OCI-LY3 (cell line): ENCODE measurements at regions not wholly inside any gene's neighbourhood (a gene's known extent, or its start where the extent isn't known, plus 50 kb on each side); places are given as distances from the start of the nearest gene placed in this dataset.
"Not testable (repeated sequence)": the region's sequence is repeated elsewhere in the genome, so short reads cannot be mapped to it uniquely, and the experiment has no call there.

Experiments
- H2AFZ ChIP-seq: fragments of 200-600, 300-600 bp; shearing (Covaris generic); 2 replicates; pipeline ENCODE4 v1.6.0; 2014; ENCODE audit warnings: antibody characterized with exemption, low read depth, low read length
- H3K27ac ChIP-seq: fragments of 200-600, 300-600 bp; sonication (generic); 2 replicates; pipeline ENCODE4 v1.5.1; 2014; ENCODE audit warnings: mild to moderate bottlenecking, low read length, moderate library complexity, mixed read lengths
- H3K27me3 ChIP-seq: fragments of 200-600, 300-600 bp; sonication (generic); 2 replicates; pipeline ENCODE4 v1.6.1; 2014; ENCODE audit warnings: low read depth, low read length, mixed read lengths
- H3K36me3 ChIP-seq: fragments of 200-600, 300-600 bp; sonication (generic); replicated peaks from 2 replicates; pipeline ENCODE3; 2014; ENCODE audit warnings: low read depth, low read length, mixed read lengths
- H3K4me1 ChIP-seq: fragments of 300-600, 200-600 bp; sonication (generic); 2 replicates; pipeline ENCODE4 v1.6.1; 2014; ENCODE audit warnings: low read length, mixed read lengths
- H3K4me2 ChIP-seq: fragments of 200-600, 300-600 bp; sonication (generic); 2 replicates; pipeline ENCODE4 v1.6.1; 2014; ENCODE audit warnings: low read length, mixed read lengths
- H3K4me3 ChIP-seq: fragments of 300-600, 200-600 bp; sonication (generic); 2 replicates; pipeline ENCODE4 v1.5.1; 2014; ENCODE audit warnings: antibody characterized with exemption, mild to moderate bottlenecking, low read length, moderate library complexity
- H3K79me2 ChIP-seq: fragments of 300-600, 200-600 bp; shearing (Covaris generic); 2 replicates; pipeline ENCODE4 v1.6.1; 2014; ENCODE audit warnings: mild to moderate bottlenecking, low read length, mixed read lengths
- H3K9ac ChIP-seq: fragments of 300-600, 200-600 bp; shearing (Covaris generic); 2 replicates; pipeline ENCODE4 v1.6.0; 2014; ENCODE audit warnings: mild to moderate bottlenecking, low read length, moderate library complexity
- H3K9me3 ChIP-seq: fragments of 200-600, 300-600 bp; shearing (Covaris generic); 2 replicates; pipeline ENCODE4 v1.6.1; 2014; ENCODE audit warnings: low read length, mixed read lengths; ENCODE audit not compliant: insufficient read depth
- H4K20me1 ChIP-seq: fragments of 200-600, 300-600 bp; sonication (generic); 2 replicates; pipeline ENCODE4 v1.6.1; 2016; ENCODE audit warnings: low read length, mixed read lengths; ENCODE audit not compliant: insufficient read depth
- CTCF ChIP-seq: fragments of 200-600, 300-600 bp; sonication (generic); IDR thresholded peaks from 2 replicates; pipeline ENCODE4 v1.5.1; 2014; ENCODE audit warnings: antibody characterized with exemption, low read length, low read depth
- EZH2phosphoT487 ChIP-seq: fragments of 200-600 bp; shearing (Covaris generic); IDR thresholded peaks from 2 replicates; pipeline ENCODE4 v1.6.1; 2018; ENCODE audit warnings: antibody characterized with exemption, mixed run types, low read depth

GRCh38 chr11:123318623-123319022 is 111.4 kb upstream of the GRAMD1B start:
- TF ChIP-seq CTCF (no peak), EZH2phosphoT487 (no peak)
- Histone ChIP-seq H4K20me1 (no peaks in the 10 kb centered on the region), H3K79me2 (no peaks in the 10 kb centered on the region), H3K27me3 (peaks cover 31% of the 10 kb centered on the region), H3K9ac (no peak overlapping the region), H3K9me3 (no peaks in the 10 kb centered on the region), H2AFZ (no peak overlapping the region), H3K36me3 (no peaks in the 10 kb centered on the region), H3K4me3 (no peak overlapping the region), H3K4me1 (0 out of 2 replicates have a peak, but pooled peaks cover 2% of the 10 kb centered on the region), H3K27ac (no peak overlapping the region), H3K4me2 (no peak overlapping the region)

- not testable (repeated sequence) for H3K9ac ChIP-seq, H3K4me3 ChIP-seq, H2AFZ ChIP-seq, H3K79me2 ChIP-seq, H3K4me2 ChIP-seq, H3K4me1 ChIP-seq, H3K36me3 ChIP-seq, H3K27ac ChIP-seq, H3K9me3 ChIP-seq, H4K20me1 ChIP-seq
- H3K27me3 ChIP-seq, result peaks cover 26% of the 10 kb centered on the region
Observed at GRCh38 chr11:123318132-123318531, 111.9 kb upstream of the GRAMD1B start.

- Histone ChIP-seq H3K27ac (no peak overlapping the region), H3K4me3 (no peak overlapping the region), H3K27me3 (peaks cover 10% of the 10 kb centered on the region), H3K4me2 (no peak overlapping the region), H3K4me1 (no peaks in the 10 kb centered on the region), H2AFZ (no peak overlapping the region), H3K9me3 (no peaks in the 10 kb centered on the region), H3K9ac (no peak overlapping the region), H3K36me3 (no peaks in the 10 kb centered on the region), H3K79me2 (no peaks in the 10 kb centered on the region), H4K20me1 (no peaks in the 10 kb centered on the region)
- no peak for TF ChIP-seq CTCF
- TF ChIP-seq EZH2phosphoT487, result no peak
Observed at GRCh38 chr11:123316003-123316402, 114.1 kb upstream of the GRAMD1B start.

GRCh38 chr11:123314972-123315371 is 115.1 kb upstream of the GRAMD1B start:
- Histone ChIP-seq H3K27me3 (peaks cover 10% of the 10 kb centered on the region), H2AFZ (no peak overlapping the region), H3K4me1 (no peaks in the 10 kb centered on the region), H3K4me2 (no peak overlapping the region), H3K9ac (no peak overlapping the region), H3K79me2 (no peaks in the 10 kb centered on the region), H3K9me3 (no peaks in the 10 kb centered on the region), H3K27ac (no peak overlapping the region), H3K36me3 (no peaks in the 10 kb centered on the region), H3K4me3 (no peak overlapping the region), H4K20me1 (no peaks in the 10 kb centered on the region)
- no peak for TF ChIP-seq CTCF
- TF ChIP-seq EZH2phosphoT487, result no peak

GRCh38 chr11:123313262-123313661 is 116.8 kb upstream of the GRAMD1B start:
- no peak for TF ChIP-seq EZH2phosphoT487
- no peak for TF ChIP-seq CTCF
- Histone ChIP-seq H4K20me1 (no peaks in the 10 kb centered on the region), H2AFZ (no peak overlapping the region), H3K4me1 (no peaks in the 10 kb centered on the region; the same call in 1 of the 2 replicates), H3K79me2 (no peaks in the 10 kb centered on the region), H3K4me3 (no peak overlapping the region), H3K4me2 (no peak overlapping the region), H3K27me3 (no peaks in the 10 kb centered on the region; the same call in 1 of the 2 replicates), H3K9ac (no peak overlapping the region), H3K36me3 (no peaks in the 10 kb centered on the region), H3K9me3 (no peaks in the 10 kb centered on the region), H3K27ac (no peak overlapping the region)
